ENCODE measurements at regions not wholly inside any gene's neighbourhood (a gene's known extent, or its start where the extent isn't known, plus 50 kb on each side); places are given as distances from the start of the nearest gene placed in this dataset.

- Histone ChIP-seq H3K27me3 (ENCODE audit: control insufficient read depth in 4 of 4, insufficient read depth in 4 of 4, low read length in 3 of 4) (no peaks in the 10 kb centered on the region), H3K9ac (ENCODE audit: low read depth in 1 of 2, low read length in 2 of 2) (no peak overlapping the region), H3K4me3 (ENCODE audit: low read depth in 1 of 3, low read length in 3 of 3) (no peak overlapping the region), H3K27ac (ENCODE audit: low read depth in 1 of 2, low read length in 2 of 2) (no peak overlapping the region), H3K4me1 (ENCODE audit: control insufficient read depth in 4 of 4, insufficient read depth in 4 of 4, low read length in 3 of 4) (no peaks in the 10 kb centered on the region), H3K9me3 (ENCODE audit: control insufficient read depth in 4 of 4, low read length in 3 of 4) (no peaks in the 10 kb centered on the region), H3K36me3 (ENCODE audit: control insufficient read depth in 4 of 4, insufficient read depth in 3 of 4, low read depth in 1 of 4, low read length in 3 of 4) (no peaks in the 10 kb centered on the region)
- 92% methylated on average over 8 of the region's 8 CpGs for WGBS
- DNase-seq (ENCODE audit: low spot score): no peak
- TF ChIP-seq RXRA (IDR thresholded peaks at IDR 0.05): no peak
- TF ChIP-seq, protein P1, sequence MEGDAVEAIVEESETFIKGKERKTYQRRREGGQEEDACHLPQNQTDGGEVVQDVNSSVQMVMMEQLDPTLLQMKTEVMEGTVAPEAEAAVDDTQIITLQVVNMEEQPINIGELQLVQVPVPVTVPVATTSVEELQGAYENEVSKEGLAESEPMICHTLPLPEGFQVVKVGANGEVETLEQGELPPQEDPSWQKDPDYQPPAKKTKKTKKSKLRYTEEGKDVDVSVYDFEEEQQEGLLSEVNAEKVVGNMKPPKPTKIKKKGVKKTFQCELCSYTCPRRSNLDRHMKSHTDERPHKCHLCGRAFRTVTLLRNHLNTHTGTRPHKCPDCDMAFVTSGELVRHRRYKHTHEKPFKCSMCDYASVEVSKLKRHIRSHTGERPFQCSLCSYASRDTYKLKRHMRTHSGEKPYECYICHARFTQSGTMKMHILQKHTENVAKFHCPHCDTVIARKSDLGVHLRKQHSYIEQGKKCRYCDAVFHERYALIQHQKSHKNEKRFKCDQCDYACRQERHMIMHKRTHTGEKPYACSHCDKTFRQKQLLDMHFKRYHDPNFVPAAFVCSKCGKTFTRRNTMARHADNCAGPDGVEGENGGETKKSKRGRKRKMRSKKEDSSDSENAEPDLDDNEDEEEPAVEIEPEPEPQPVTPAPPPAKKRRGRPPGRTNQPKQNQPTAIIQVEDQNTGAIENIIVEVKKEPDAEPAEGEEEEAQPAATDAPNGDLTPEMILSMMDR (IDR thresholded peaks at IDR 0.05; ENCODE audit: low read depth, low read length, missing input control): no peak
- TF ChIP-seq MAX (IDR thresholded peaks at IDR 0.05): no peak
- TF ChIP-seq NR2F2 (IDR thresholded peaks at IDR 0.05): no peak
- no peak for TF ChIP-seq EGR1 (IDR thresholded peaks at IDR 0.05; ENCODE audit: low read depth in 2 of 2)
- TF ChIP-seq RAD21 (IDR thresholded peaks at IDR 0.05): no peak
Observed at GRCh38 chr10:129416155-129416554, 50.9 kb upstream of the MGMT start.

DNA sequence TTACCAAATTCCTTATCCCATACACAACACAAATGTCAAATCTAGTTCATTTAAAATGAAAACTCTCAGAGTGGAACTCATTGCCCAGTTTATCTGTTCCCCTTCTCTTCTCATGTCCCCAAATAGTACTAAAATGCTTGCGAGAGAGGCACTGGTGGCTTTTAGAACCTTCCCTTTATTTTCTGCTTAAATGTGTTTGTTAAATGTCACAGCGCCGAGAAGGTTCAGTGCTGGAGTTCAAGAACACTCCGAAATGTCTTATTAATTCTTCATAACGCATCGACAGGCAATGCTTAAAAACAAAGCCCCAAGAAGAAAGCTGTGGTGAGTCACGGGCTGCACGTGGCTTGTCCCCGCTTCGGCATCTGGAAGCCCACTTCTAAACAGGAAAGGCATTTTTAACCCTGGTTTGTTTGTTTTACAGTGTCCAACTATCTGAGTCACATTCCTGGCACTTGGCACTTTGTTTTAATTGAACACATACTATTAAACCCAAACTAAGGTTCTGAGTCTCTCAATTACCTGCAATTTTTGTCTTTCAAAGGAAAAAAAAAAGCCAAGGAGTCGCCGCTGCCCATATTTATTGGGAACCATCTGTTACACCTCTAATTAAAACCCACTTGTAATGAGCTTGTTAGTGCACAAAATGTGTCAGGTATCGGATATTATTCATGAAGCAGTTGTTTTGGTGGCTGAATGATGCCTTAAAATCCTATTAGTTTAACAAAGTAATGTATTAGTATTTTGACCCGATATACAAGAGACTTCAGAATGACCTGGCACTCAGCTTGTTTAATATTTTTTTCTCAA, 49.9 kb upstream of the MGMT start:
- no peak for DNase-seq (ENCODE audit: low spot score)
- Histone ChIP-seq H3K36me3 (ENCODE audit: control insufficient read depth in 4 of 4, insufficient read depth in 3 of 4, low read depth in 1 of 4, low read length in 3 of 4) (no peaks in the 10 kb centered on the region), H3K4me1 (ENCODE audit: control insufficient read depth in 4 of 4, insufficient read depth in 4 of 4, low read length in 3 of 4) (no peaks in the 10 kb centered on the region), H3K9me3 (ENCODE audit: control insufficient read depth in 4 of 4, low read length in 3 of 4) (no peaks in the 10 kb centered on the region), H3K4me3 (ENCODE audit: low read depth in 1 of 3, low read length in 3 of 3) (no peak overlapping the region), H3K27me3 (ENCODE audit: control insufficient read depth in 4 of 4, insufficient read depth in 4 of 4, low read length in 3 of 4) (no peaks in the 10 kb centered on the region), H3K9ac (ENCODE audit: low read depth in 1 of 2, low read length in 2 of 2) (no peak overlapping the region), H3K27ac (ENCODE audit: low read depth in 1 of 2, low read length in 2 of 2) (no peak overlapping the region)
- WGBS: 81% methylated on average over 14 of the region's 14 CpGs
- TF ChIP-seq EGR1 (IDR thresholded peaks at IDR 0.05; ENCODE audit: low read depth in 2 of 2): no peak
- TF ChIP-seq JUND (IDR thresholded peaks at IDR 0.05): peak; percentile 7 to 31
- no peak for TF ChIP-seq MAX (IDR thresholded peaks at IDR 0.05)
- TF ChIP-seq, protein P1 (IDR thresholded peaks at IDR 0.05; ENCODE audit: low read depth, low read length, missing input control): no peak

Measured in liver (tissue), 8 donors.